GM21737 (cell line): ENCODE measurements at regions not wholly inside any gene's neighbourhood (a gene's known extent, or its start where the extent isn't known, plus 50 kb on each side); places are given as distances from the start of the nearest gene placed in this dataset.
"Not testable (repeated sequence)": the region's sequence is repeated elsewhere in the genome, so short reads cannot be mapped to it uniquely, and the experiment has no call there.

ENCODE experiments used
- ATAC-seq: cut with Tn5 transposase; IDR thresholded peaks from one replicate; pipeline ENCODE4 v1.9.1; 2021; ENCODE audit warnings: mild to moderate bottlenecking, moderate library complexity; ENCODE audit not compliant: unreplicated experiment

GRCh38 chr11:80257319-80258015, 816.6 kb upstream of the TENM4 start:
- not testable (repeated sequence) for ATAC-seq

- no peak for ATAC-seq
These were observed 814.2 kb upstream of the TENM4 start for GRCh38 chr11:80255021-80255420.

- ATAC-seq: no peak
These were observed 800.9 kb upstream of the TENM4 start for GRCh38 chr11:80241766-80242165.

GRCh38 chr11:80240245-80240644, 799.4 kb upstream of the TENM4 start:
- ATAC-seq: no peak

- ATAC-seq: no peak
These were observed 798.4 kb upstream of the TENM4 start for GRCh38 chr11:80239217-80239616.

GRCh38 chr11:80227915-80228314, 787.1 kb upstream of the TENM4 start:
- ATAC-seq: no peak

GRCh38 chr11:80214413-80214812, 773.6 kb upstream of the TENM4 start:
- ATAC-seq: no peak

- no peak for ATAC-seq
These were observed 770.8 kb upstream of the TENM4 start for GRCh38 chr11:80211673-80212072.

GRCh38 chr11:80204021-80204420, 763.2 kb upstream of the TENM4 start:
- no peak for ATAC-seq

GRCh38 chr11:80196932-80197554, 756.2 kb upstream of the TENM4 start:
- ATAC-seq: no peak

- ATAC-seq: no peak
These were observed 755.2 kb upstream of the TENM4 start for GRCh38 chr11:80196041-80196440.

GRCh38 chr11:80194625-80195024, 753.8 kb upstream of the TENM4 start:
- no peak for ATAC-seq

- no peak for ATAC-seq
These were observed 753.2 kb upstream of the TENM4 start for GRCh38 chr11:80194016-80194415.

- ATAC-seq: no peak
These were observed 747.3 kb upstream of the TENM4 start for GRCh38 chr11:80188076-80188627.

GRCh38 chr11:80186692-80187091, 745.9 kb upstream of the TENM4 start:
- ATAC-seq: no peak

GRCh38 chr11:80182901-80183300, 742.1 kb upstream of the TENM4 start:
- ATAC-seq: no peak

- no peak for ATAC-seq
These were observed 732.7 kb upstream of the TENM4 start for GRCh38 chr11:80173371-80174136.

GRCh38 chr11:80168796-80169195, 728.0 kb upstream of the TENM4 start:
- ATAC-seq: no peak

GRCh38 chr11:80167766-80168165, 726.9 kb upstream of the TENM4 start:
- ATAC-seq: no peak

- no peak for ATAC-seq
These were observed 724.9 kb upstream of the TENM4 start for GRCh38 chr11:80165744-80166143.

- ATAC-seq: no peak
These were observed 722.6 kb upstream of the TENM4 start for GRCh38 chr11:80163441-80163840.

GRCh38 chr11:80163011-80163410, 722.2 kb upstream of the TENM4 start:
- no peak for ATAC-seq
